IMR-90 (cell line): ENCODE measurements at regions not wholly inside any gene's neighbourhood (a gene's known extent, or its start where the extent isn't known, plus 50 kb on each side); places are given as distances from the start of the nearest gene placed in this dataset.

ENCODE experiments used
- POLR2A ChIP-seq: IDR thresholded peaks from 2 replicates; pipeline ENCODE4 v1.6.1; 2012; ENCODE audit warnings: mild to moderate bottlenecking, low read depth, low read length
- RAD21 ChIP-seq: IDR thresholded peaks from 2 replicates; pipeline ENCODE4 v1.6.1; 2012; ENCODE audit warnings: low read length, improper control_type of control experiment
- TF ChIP-seq, protein P1 (sequence below): conservative IDR thresholded peaks from 2 replicates; pipeline ENCODE4 v1.5.1; 2012; ENCODE audit warnings: mild to moderate bottlenecking, low read depth, low read length, improper control_type of control experiment
- TF ChIP-seq, protein P2 (sequence below): fragments of 150-350 bp; IDR thresholded peaks from 2 replicates; pipeline ENCODE4 v1.6.1; 2017; ENCODE audit warnings: mild to moderate bottlenecking, antibody characterized with exemption, low read length, low read depth

GRCh38 chr13:74190999-74191398 is 56.8 kb upstream of the KLF12 start:
- TF ChIP-seq, protein P1, sequence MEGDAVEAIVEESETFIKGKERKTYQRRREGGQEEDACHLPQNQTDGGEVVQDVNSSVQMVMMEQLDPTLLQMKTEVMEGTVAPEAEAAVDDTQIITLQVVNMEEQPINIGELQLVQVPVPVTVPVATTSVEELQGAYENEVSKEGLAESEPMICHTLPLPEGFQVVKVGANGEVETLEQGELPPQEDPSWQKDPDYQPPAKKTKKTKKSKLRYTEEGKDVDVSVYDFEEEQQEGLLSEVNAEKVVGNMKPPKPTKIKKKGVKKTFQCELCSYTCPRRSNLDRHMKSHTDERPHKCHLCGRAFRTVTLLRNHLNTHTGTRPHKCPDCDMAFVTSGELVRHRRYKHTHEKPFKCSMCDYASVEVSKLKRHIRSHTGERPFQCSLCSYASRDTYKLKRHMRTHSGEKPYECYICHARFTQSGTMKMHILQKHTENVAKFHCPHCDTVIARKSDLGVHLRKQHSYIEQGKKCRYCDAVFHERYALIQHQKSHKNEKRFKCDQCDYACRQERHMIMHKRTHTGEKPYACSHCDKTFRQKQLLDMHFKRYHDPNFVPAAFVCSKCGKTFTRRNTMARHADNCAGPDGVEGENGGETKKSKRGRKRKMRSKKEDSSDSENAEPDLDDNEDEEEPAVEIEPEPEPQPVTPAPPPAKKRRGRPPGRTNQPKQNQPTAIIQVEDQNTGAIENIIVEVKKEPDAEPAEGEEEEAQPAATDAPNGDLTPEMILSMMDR = no peak
- TF ChIP-seq RAD21 = no peak
- no peak for TF ChIP-seq POLR2A
- TF ChIP-seq, protein P2, sequence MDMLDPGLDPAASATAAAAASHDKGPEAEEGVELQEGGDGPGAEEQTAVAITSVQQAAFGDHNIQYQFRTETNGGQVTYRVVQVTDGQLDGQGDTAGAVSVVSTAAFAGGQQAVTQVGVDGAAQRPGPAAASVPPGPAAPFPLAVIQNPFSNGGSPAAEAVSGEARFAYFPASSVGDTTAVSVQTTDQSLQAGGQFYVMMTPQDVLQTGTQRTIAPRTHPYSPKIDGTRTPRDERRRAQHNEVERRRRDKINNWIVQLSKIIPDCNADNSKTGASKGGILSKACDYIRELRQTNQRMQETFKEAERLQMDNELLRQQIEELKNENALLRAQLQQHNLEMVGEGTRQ = no peak
